ENCODE measurements at regions not wholly inside any gene's neighbourhood (a gene's known extent, or its start where the extent isn't known, plus 50 kb on each side); places are given as distances from the start of the nearest gene placed in this dataset.
A peak's percentile ranks its signal among the peaks of the same experiment; 100 is the strongest.

DNA sequence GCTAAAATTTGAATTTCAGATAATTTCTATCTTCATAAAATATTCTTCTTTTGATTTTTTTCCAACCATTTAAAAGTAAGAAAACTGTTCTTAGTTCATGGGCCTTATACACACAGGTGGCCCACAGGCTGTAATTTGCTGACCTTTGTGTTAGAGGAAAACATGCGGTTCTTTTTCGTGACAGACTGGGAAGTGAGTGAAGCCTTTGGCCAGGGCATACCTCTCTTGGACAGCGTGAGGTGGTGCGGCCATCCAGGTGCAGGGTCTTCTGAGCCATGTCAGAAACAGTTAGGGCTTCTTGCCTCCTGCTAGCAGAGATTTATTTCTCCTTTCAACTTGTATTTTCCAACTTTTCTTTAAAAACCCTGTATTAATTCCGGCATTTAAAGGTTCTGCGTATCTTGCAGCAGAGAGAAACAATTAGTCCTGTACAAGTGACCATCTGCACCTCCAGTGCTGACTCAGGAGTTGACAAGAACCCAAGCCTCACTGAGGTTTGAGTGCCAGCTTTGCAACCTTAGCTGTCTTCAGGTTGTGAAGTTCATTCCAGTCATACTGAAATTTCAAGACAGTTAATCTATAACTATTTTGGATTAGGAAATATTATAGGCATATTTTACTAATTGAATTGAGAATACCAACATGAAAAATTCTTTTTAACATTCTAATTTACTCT is 177.8 kb downstream of the LY86 start:
- Mint-ChIP-seq H3K36me3 (ENCODE audit: low read depth) (no peaks in the 10 kb centered on the region), H3K9me3 (no peaks in the 10 kb centered on the region; the same call in 2 of the 3 replicates), H3K4me3 (no peak overlapping the region), H3K27me3 (ENCODE audit: insufficient read depth, low read depth, poor library complexity) (peaks cover 4% of the 10 kb centered on the region), H3K4me1 (no peaks in the 10 kb centered on the region), H3K27ac (no peak overlapping the region)
- no peaks in the 10 kb centered on the region for H3K4me1 ChIP-seq (ENCODE audit: insufficient read depth)
- H3K27ac ChIP-seq (ENCODE audit: low read depth): no peak overlapping the region
- no peak overlapping the region for H3K4me3 ChIP-seq
- H3K27me3 ChIP-seq (ENCODE audit: insufficient read depth): no peaks in the 10 kb centered on the region
- no peaks in the 10 kb centered on the region for H4K20me1 ChIP-seq (replicated peaks; ENCODE audit: insufficient read depth)
- H3K9me2 ChIP-seq (ENCODE audit: insufficient read depth): no peaks in the 10 kb centered on the region
- no peaks in the 10 kb centered on the region for H3K79me2 ChIP-seq (replicated peaks; ENCODE audit: insufficient read depth)
- no peak for DNase-seq (ENCODE audit: low spot score)
- no peaks in the 10 kb centered on the region for H3F3A ChIP-seq (replicated peaks; ENCODE audit: low read depth)
- H2AFZ ChIP-seq: 0 out of 2 replicates have a peak overlapping the region, but pooled peaks have one; percentile 5
- no peak overlapping the region for H3K4me2 ChIP-seq
- TF ChIP-seq NANOG (IDR thresholded peaks at IDR 0.05; ENCODE audit: borderline replicate concordance) (no peak), EZH2 (IDR thresholded peaks at IDR 0.05; ENCODE audit: low read depth, unreplicated experiment) (no peak), ZNF331 (CRISPR knock-in tag; IDR thresholded peaks at IDR 0.05; ENCODE audit: low read depth) (no peak), JUNB (IDR thresholded peaks at IDR 0.05; ENCODE audit: unreplicated experiment) (no peak), STAT1 (IDR thresholded peaks at IDR 0.05; ENCODE audit: unreplicated experiment) (no peak), POLR2AphosphoS5 (IDR thresholded peaks at IDR 0.05; ENCODE audit: low read depth) (no peak), CREB1 (CRISPR knock-in tag; IDR thresholded peaks at IDR 0.05; ENCODE audit: low read depth) (no peak), ZNF462 (CRISPR knock-in tag; IDR thresholded peaks at IDR 0.05) (no peak), ZNF114 (CRISPR knock-in tag; IDR thresholded peaks at IDR 0.05) (no peak), EZH2phosphoT487 (IDR thresholded peaks at IDR 0.05; ENCODE audit: unreplicated experiment) (no peak), CTCF (conservative IDR thresholded peaks at IDR 0.05; ENCODE audit: low read depth in 2 of 2) (no peak), ETS1 (IDR thresholded peaks at IDR 0.05) (no peak)
- TF ChIP-seq, protein P1, sequence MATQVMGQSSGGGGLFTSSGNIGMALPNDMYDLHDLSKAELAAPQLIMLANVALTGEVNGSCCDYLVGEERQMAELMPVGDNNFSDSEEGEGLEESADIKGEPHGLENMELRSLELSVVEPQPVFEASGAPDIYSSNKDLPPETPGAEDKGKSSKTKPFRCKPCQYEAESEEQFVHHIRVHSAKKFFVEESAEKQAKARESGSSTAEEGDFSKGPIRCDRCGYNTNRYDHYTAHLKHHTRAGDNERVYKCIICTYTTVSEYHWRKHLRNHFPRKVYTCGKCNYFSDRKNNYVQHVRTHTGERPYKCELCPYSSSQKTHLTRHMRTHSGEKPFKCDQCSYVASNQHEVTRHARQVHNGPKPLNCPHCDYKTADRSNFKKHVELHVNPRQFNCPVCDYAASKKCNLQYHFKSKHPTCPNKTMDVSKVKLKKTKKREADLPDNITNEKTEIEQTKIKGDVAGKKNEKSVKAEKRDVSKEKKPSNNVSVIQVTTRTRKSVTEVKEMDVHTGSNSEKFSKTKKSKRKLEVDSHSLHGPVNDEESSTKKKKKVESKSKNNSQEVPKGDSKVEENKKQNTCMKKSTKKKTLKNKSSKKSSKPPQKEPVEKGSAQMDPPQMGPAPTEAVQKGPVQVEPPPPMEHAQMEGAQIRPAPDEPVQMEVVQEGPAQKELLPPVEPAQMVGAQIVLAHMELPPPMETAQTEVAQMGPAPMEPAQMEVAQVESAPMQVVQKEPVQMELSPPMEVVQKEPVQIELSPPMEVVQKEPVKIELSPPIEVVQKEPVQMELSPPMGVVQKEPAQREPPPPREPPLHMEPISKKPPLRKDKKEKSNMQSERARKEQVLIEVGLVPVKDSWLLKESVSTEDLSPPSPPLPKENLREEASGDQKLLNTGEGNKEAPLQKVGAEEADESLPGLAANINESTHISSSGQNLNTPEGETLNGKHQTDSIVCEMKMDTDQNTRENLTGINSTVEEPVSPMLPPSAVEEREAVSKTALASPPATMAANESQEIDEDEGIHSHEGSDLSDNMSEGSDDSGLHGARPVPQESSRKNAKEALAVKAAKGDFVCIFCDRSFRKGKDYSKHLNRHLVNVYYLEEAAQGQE (IDR thresholded peaks at IDR 0.05; ENCODE audit: unreplicated experiment): no peak
- ATAC-seq: no peak
- no peaks in the 10 kb centered on the region for H3K36me3 ChIP-seq (ENCODE audit: insufficient read depth)
